Activated naive CD8-positive, alpha-beta T cell treated with anti-CD3 and anti-CD28 coated beads, Interleukin-2, amount 50 U/mL, for 24 hours (primary cell): ENCODE measurements at regions not wholly inside any gene's neighbourhood (a gene's known extent, or its start where the extent isn't known, plus 50 kb on each side); places are given as distances from the start of the nearest gene placed in this dataset.
"Not testable (repeated sequence)": the region's sequence is repeated elsewhere in the genome, so short reads cannot be mapped to it uniquely, and the experiment has no call there.

Experiments
- ATAC-seq: fragments of 150-1000 bp; cut with Tn5 transposase; one replicate; pipeline ENCODE4 v1.10.0; 2021
- DNase-seq: peaks from one replicate; pipeline ENCODE4 v3.0.0; 2021
- H3K27ac Mint-ChIP-seq: one replicate; pipeline ENCODE4 v1.8.0; 2021; ENCODE audit warnings: mild to moderate bottlenecking, mixed read lengths
- H3K27me3 Mint-ChIP-seq: one replicate; pipeline ENCODE4 v1.8.0; 2021; ENCODE audit warnings: mixed read lengths
- H3K36me3 Mint-ChIP-seq: one replicate; pipeline ENCODE4 v1.8.0; 2021; ENCODE audit warnings: low read depth, mixed read lengths
- H3K4me1 Mint-ChIP-seq: one replicate; pipeline ENCODE4 v1.8.0; 2021; ENCODE audit warnings: mixed read lengths
- H3K4me3 Mint-ChIP-seq: one replicate; pipeline ENCODE4 v1.8.0; 2021; ENCODE audit warnings: mild to moderate bottlenecking, moderate library complexity, mixed read lengths
- H3K9me3 Mint-ChIP-seq: one replicate; pipeline ENCODE4 v1.8.0; 2021; ENCODE audit warnings: mixed read lengths

GRCh38 chr3:135636596-135636995 lies 328.9 kb upstream of the PPP2R3A start:
- Mint-ChIP-seq H3K4me3 (no peak overlapping the region), H3K9me3 (no peaks in the 10 kb centered on the region), H3K4me1 (no peaks in the 10 kb centered on the region), H3K27ac (no peak overlapping the region), H3K27me3 (no peaks in the 10 kb centered on the region), H3K36me3 (no peaks in the 10 kb centered on the region)
- ATAC-seq: no peak
- no peak for DNase-seq

- no peak for ATAC-seq
- Mint-ChIP-seq H3K36me3 (no peaks in the 10 kb centered on the region), H3K4me3 (no peak overlapping the region), H3K4me1 (no peaks in the 10 kb centered on the region), H3K27me3 (no peaks in the 10 kb centered on the region), H3K9me3 (no peaks in the 10 kb centered on the region), H3K27ac (no peak overlapping the region)
- DNase-seq: no peak
Measured at GRCh38 chr3:135637013-135637412, 328.5 kb upstream of the PPP2R3A start.

GRCh38 chr3:135641761-135642160 lies 323.8 kb upstream of the PPP2R3A start:
- DNase-seq (no peak), ATAC-seq (no peak)
- H3K9me3 Mint-ChIP-seq: no peaks in the 10 kb centered on the region
- H3K4me3 Mint-ChIP-seq: no peak overlapping the region
- no peaks in the 10 kb centered on the region for H3K4me1 Mint-ChIP-seq
- no peaks in the 10 kb centered on the region for H3K27me3 Mint-ChIP-seq
- H3K36me3 Mint-ChIP-seq: no peaks in the 10 kb centered on the region
- H3K27ac Mint-ChIP-seq: no peak overlapping the region

GRCh38 chr3:135645541-135645940 lies 320.0 kb upstream of the PPP2R3A start:
- Mint-ChIP-seq H3K4me1 (no peaks in the 10 kb centered on the region), H3K9me3 (no peaks in the 10 kb centered on the region), H3K36me3 (no peaks in the 10 kb centered on the region), H3K4me3 (no peak overlapping the region), H3K27me3 (no peaks in the 10 kb centered on the region), H3K27ac (no peak overlapping the region)
- no peak for ATAC-seq
- DNase-seq: no peak

GRCh38 chr3:135646873-135647272 lies 318.7 kb upstream of the PPP2R3A start:
- DNase-seq (no peak), ATAC-seq (no peak)
- Mint-ChIP-seq H3K36me3 (no peaks in the 10 kb centered on the region), H3K27me3 (no peaks in the 10 kb centered on the region), H3K9me3 (no peaks in the 10 kb centered on the region), H3K4me1 (no peaks in the 10 kb centered on the region), H3K4me3 (no peak overlapping the region), H3K27ac (no peak overlapping the region)

GRCh38 chr3:135649361-135649760 lies 316.2 kb upstream of the PPP2R3A start:
- DNase-seq (no peak), ATAC-seq (no peak)
- Mint-ChIP-seq H3K27me3 (no peaks in the 10 kb centered on the region), H3K4me3 (no peak overlapping the region), H3K9me3 (peaks cover 5% of the 10 kb centered on the region), H3K4me1 (no peaks in the 10 kb centered on the region), H3K36me3 (no peaks in the 10 kb centered on the region), H3K27ac (no peak overlapping the region)

- no peaks in the 10 kb centered on the region for H3K4me1 Mint-ChIP-seq
- peaks cover 5% of the 10 kb centered on the region for H3K9me3 Mint-ChIP-seq
- no peak overlapping the region for H3K4me3 Mint-ChIP-seq
- H3K36me3 Mint-ChIP-seq: no peaks in the 10 kb centered on the region
- DNase-seq: no peak
- ATAC-seq: no peak
- H3K27ac Mint-ChIP-seq: no peak overlapping the region
- no peaks in the 10 kb centered on the region for H3K27me3 Mint-ChIP-seq
Measured at GRCh38 chr3:135650309-135650708, 315.2 kb upstream of the PPP2R3A start.

GRCh38 chr3:135652388-135652787 lies 313.1 kb upstream of the PPP2R3A start:
- Mint-ChIP-seq H3K27me3 (no peaks in the 10 kb centered on the region), H3K4me3 (no peak overlapping the region), H3K4me1 (no peaks in the 10 kb centered on the region), H3K9me3 (peaks cover 11% of the 10 kb centered on the region), H3K27ac (no peak overlapping the region), H3K36me3 (no peaks in the 10 kb centered on the region)
- DNase-seq: no peak
- no peak for ATAC-seq

- no peak for ATAC-seq
Measured at GRCh38 chr3:135655328-135655727, 310.2 kb upstream of the PPP2R3A start.

GRCh38 chr3:135658451-135658850 lies 307.1 kb upstream of the PPP2R3A start:
- H3K27me3 Mint-ChIP-seq, DNase-seq, ATAC-seq, H3K4me1 Mint-ChIP-seq, H3K27ac Mint-ChIP-seq, H3K36me3 Mint-ChIP-seq, H3K4me3 Mint-ChIP-seq: not testable (repeated sequence)
- peaks cover 17% of the 10 kb centered on the region for H3K9me3 Mint-ChIP-seq

More at GRCh38 chr3:135655328-135655727, 310.2 kb upstream of the PPP2R3A start:
- Mint-ChIP-seq H3K27ac (no peak overlapping the region), H3K36me3 (no peaks in the 10 kb centered on the region), H3K4me1 (no peaks in the 10 kb centered on the region), H3K9me3 (peaks cover 17% of the 10 kb centered on the region), H3K4me3 (no peak overlapping the region), H3K27me3 (no peaks in the 10 kb centered on the region)
- DNase-seq: no peak

- Mint-ChIP-seq H3K4me1 (no peaks in the 10 kb centered on the region), H3K4me3 (no peak overlapping the region), H3K36me3 (no peaks in the 10 kb centered on the region), H3K27me3 (no peaks in the 10 kb centered on the region), H3K9me3 (peaks cover 22% of the 10 kb centered on the region), H3K27ac (no peak overlapping the region)
- ATAC-seq: no peak
- no peak for DNase-seq
Measured at GRCh38 chr3:135667061-135667460, 298.5 kb upstream of the PPP2R3A start.

GRCh38 chr3:135674508-135674907 lies 291.0 kb upstream of the PPP2R3A start:
- peaks cover 7% of the 10 kb centered on the region for H3K9me3 Mint-ChIP-seq
- H3K27me3 Mint-ChIP-seq: peaks cover 3% of the 10 kb centered on the region
- ATAC-seq (no peak), DNase-seq (no peak)
- H3K4me1 Mint-ChIP-seq: no peaks in the 10 kb centered on the region
- no peak overlapping the region for H3K27ac Mint-ChIP-seq
- no peak overlapping the region for H3K4me3 Mint-ChIP-seq
- H3K36me3 Mint-ChIP-seq: no peaks in the 10 kb centered on the region

- Mint-ChIP-seq H3K27ac (no peak overlapping the region), H3K36me3 (no peaks in the 10 kb centered on the region), H3K27me3 (peaks cover 3% of the 10 kb centered on the region), H3K4me3 (no peak overlapping the region), H3K9me3 (peaks cover 15% of the 10 kb centered on the region), H3K4me1 (no peaks in the 10 kb centered on the region)
- ATAC-seq: no peak
- no peak for DNase-seq
Measured at GRCh38 chr3:135678386-135678785, 287.1 kb upstream of the PPP2R3A start.

- H3K9me3 Mint-ChIP-seq: peaks cover 4% of the 10 kb centered on the region
- no peak overlapping the region for H3K27ac Mint-ChIP-seq
- ATAC-seq (no peak), DNase-seq (no peak)
- H3K4me3 Mint-ChIP-seq: no peak overlapping the region
- H3K27me3 Mint-ChIP-seq: no peaks in the 10 kb centered on the region
- H3K36me3 Mint-ChIP-seq: no peaks in the 10 kb centered on the region
- H3K4me1 Mint-ChIP-seq: no peaks in the 10 kb centered on the region
Measured at GRCh38 chr3:135688003-135688402, 277.5 kb upstream of the PPP2R3A start.

- DNase-seq: no peak
- H3K4me3 Mint-ChIP-seq: no peak overlapping the region
- peaks cover 4% of the 10 kb centered on the region for H3K9me3 Mint-ChIP-seq
- ATAC-seq: no peak
- no peaks in the 10 kb centered on the region for H3K27me3 Mint-ChIP-seq
- H3K4me1 Mint-ChIP-seq: no peaks in the 10 kb centered on the region
- no peak overlapping the region for H3K27ac Mint-ChIP-seq
- H3K36me3 Mint-ChIP-seq: no peaks in the 10 kb centered on the region
Measured at GRCh38 chr3:135690664-135691063, 274.9 kb upstream of the PPP2R3A start.

- H3K4me1 Mint-ChIP-seq: no peaks in the 10 kb centered on the region
- no peak overlapping the region for H3K4me3 Mint-ChIP-seq
- ATAC-seq (no peak), DNase-seq (no peak)
- peaks cover 4% of the 10 kb centered on the region for H3K9me3 Mint-ChIP-seq
- no peaks in the 10 kb centered on the region for H3K36me3 Mint-ChIP-seq
- no peak overlapping the region for H3K27ac Mint-ChIP-seq
- no peaks in the 10 kb centered on the region for H3K27me3 Mint-ChIP-seq
Measured at GRCh38 chr3:135691240-135691639, 274.3 kb upstream of the PPP2R3A start.
